ENCODE measurements at regions not wholly inside any gene's neighbourhood (a gene's known extent, or its start where the extent isn't known, plus 50 kb on each side); places are given as distances from the start of the nearest gene placed in this dataset.

DNA sequence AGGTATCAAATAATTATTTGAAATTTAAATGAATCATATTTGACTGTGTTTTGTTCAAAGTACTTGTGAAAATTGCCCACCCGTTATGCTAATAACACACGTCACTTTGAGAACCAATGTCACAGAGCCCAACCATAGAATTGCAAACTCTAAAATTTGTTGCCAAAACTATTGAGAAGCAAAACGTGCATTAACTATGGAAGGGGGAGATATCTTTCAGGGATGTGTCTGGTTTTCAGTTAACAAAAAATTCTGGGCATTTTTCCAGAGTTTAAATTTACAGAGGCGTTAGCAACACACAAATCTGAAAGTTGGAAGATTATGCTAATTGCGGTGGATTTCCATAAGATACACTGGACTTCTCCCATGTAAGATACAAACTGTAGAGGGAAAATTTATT lies 371.8 kb upstream of the E2F7 start:
- H3K4me3 ChIP-seq (ENCODE audit: insufficient read depth, low read depth, low read length), result no peak overlapping the region
- no peak overlapping the region for H2BK15ac ChIP-seq (ENCODE audit: low read depth, low read length)
- no peak overlapping the region for H3K4me2 ChIP-seq (ENCODE audit: low read depth, low read length)
- H3K23ac ChIP-seq (ENCODE audit: low read depth, low read length), result no peak overlapping the region
- no peak overlapping the region for H4K91ac ChIP-seq (ENCODE audit: insufficient read depth, low read depth, low read length)
- intact Hi-C loops (cut with micrococcal nuclease), result no loop called here
- no peak overlapping the region for H3K4ac ChIP-seq (ENCODE audit: low read depth, low read length)
- DNase-seq, result no peak
- no peaks in the 10 kb centered on the region for H3K79me1 ChIP-seq (ENCODE audit: low read depth in 1 of 2, low read length in 2 of 2)
- no peak overlapping the region for H3K18ac ChIP-seq (ENCODE audit: low read depth, low read length)
- POLR2A ChIA-PET (ENCODE audit: unreplicated experiment), result no interaction called here
- CTCF ChIA-PET, result no interaction called here
- H2BK20ac ChIP-seq (ENCODE audit: low read depth, low read length), result no peak overlapping the region
- H3K36me3 ChIP-seq (ENCODE audit: control insufficient read depth, insufficient read depth, low read length), result no peaks in the 10 kb centered on the region
- no peak overlapping the region for H3K27ac ChIP-seq (ENCODE audit: insufficient read depth, low read length)
- in situ Hi-C loops (cut with MboI; ENCODE audit: low sequenced_read_pairs), result no loop called here
- BruUV-seq (replicated peaks), result no TSS peak
- no peaks in the 10 kb centered on the region for H3K27me3 ChIP-seq (ENCODE audit: control insufficient read depth, insufficient read depth, low read length)
- H2AFZ ChIP-seq (replicated peaks; ENCODE audit: low read length, poor library complexity), result no peak overlapping the region
- no peak for ATAC-seq (ENCODE audit: low read depth)
- H4K20me1 ChIP-seq (ENCODE audit: insufficient read depth, low read length), result no peaks in the 10 kb centered on the region
- no peak overlapping the region for H3K14ac ChIP-seq (replicated peaks; ENCODE audit: low read depth, low read length)
- H2AK5ac ChIP-seq (ENCODE audit: low read depth, low read length), result no peak overlapping the region
- no peak overlapping the region for H3K9ac ChIP-seq (ENCODE audit: low read depth, low read length)
- no peak overlapping the region for H4K8ac ChIP-seq (ENCODE audit: low read depth in 2 of 2, low read length in 2 of 2)
- WGBS, 2 experiments (ENCODE audit: extremely low coverage in 2 of 2, insufficient read length in 1 of 2), result no CpG with 5 or more reads among the region's 5 CpGs
- no peaks in the 10 kb centered on the region for H3K9me3 ChIP-seq (ENCODE audit: control insufficient read depth, insufficient read depth, low read length)
- no peak overlapping the region for H3K56ac ChIP-seq (ENCODE audit: extremely low read depth, insufficient read depth, low read length)
- H2BK5ac ChIP-seq (ENCODE audit: low read depth, low read length, poor library complexity, severe bottlenecking), result no peak overlapping the region
- H2BK120ac ChIP-seq (ENCODE audit: low read depth, low read length), result no peak overlapping the region
- TF ChIP-seq SMC3 (IDR thresholded peaks at IDR 0.05; ENCODE audit: low read depth, low read length) (no peak), CHD1 (IDR thresholded peaks at IDR 0.05; ENCODE audit: low read depth, low read length) (no peak), RCOR1 (IDR thresholded peaks at IDR 0.05; ENCODE audit: insufficient replicate concordance, low read length) (no peak), CEBPB (IDR thresholded peaks at IDR 0.05; ENCODE audit: low read depth, low read length) (no peak), MAFK (IDR thresholded peaks at IDR 0.05; ENCODE audit: low read depth, low read length) (no peak), NFE2L2 (IDR thresholded peaks at IDR 0.05; ENCODE audit: low read depth, low read length) (no peak), FOS (IDR thresholded peaks at IDR 0.05; ENCODE audit: low read depth, low read length) (no peak), MAZ (IDR thresholded peaks at IDR 0.05; ENCODE audit: borderline replicate concordance, low read depth, low read length) (no peak)
- TF ChIP-seq, protein P1, sequence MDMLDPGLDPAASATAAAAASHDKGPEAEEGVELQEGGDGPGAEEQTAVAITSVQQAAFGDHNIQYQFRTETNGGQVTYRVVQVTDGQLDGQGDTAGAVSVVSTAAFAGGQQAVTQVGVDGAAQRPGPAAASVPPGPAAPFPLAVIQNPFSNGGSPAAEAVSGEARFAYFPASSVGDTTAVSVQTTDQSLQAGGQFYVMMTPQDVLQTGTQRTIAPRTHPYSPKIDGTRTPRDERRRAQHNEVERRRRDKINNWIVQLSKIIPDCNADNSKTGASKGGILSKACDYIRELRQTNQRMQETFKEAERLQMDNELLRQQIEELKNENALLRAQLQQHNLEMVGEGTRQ (IDR thresholded peaks at IDR 0.05; ENCODE audit: low read depth, low read length), result no peak
- TF ChIP-seq, protein P2, sequence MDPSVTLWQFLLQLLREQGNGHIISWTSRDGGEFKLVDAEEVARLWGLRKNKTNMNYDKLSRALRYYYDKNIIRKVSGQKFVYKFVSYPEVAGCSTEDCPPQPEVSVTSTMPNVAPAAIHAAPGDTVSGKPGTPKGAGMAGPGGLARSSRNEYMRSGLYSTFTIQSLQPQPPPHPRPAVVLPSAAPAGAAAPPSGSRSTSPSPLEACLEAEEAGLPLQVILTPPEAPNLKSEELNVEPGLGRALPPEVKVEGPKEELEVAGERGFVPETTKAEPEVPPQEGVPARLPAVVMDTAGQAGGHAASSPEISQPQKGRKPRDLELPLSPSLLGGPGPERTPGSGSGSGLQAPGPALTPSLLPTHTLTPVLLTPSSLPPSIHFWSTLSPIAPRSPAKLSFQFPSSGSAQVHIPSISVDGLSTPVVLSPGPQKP (IDR thresholded peaks at IDR 0.05; ENCODE audit: borderline replicate concordance, low read depth, low read length), result no peak
- TF ChIP-seq, protein P3, sequence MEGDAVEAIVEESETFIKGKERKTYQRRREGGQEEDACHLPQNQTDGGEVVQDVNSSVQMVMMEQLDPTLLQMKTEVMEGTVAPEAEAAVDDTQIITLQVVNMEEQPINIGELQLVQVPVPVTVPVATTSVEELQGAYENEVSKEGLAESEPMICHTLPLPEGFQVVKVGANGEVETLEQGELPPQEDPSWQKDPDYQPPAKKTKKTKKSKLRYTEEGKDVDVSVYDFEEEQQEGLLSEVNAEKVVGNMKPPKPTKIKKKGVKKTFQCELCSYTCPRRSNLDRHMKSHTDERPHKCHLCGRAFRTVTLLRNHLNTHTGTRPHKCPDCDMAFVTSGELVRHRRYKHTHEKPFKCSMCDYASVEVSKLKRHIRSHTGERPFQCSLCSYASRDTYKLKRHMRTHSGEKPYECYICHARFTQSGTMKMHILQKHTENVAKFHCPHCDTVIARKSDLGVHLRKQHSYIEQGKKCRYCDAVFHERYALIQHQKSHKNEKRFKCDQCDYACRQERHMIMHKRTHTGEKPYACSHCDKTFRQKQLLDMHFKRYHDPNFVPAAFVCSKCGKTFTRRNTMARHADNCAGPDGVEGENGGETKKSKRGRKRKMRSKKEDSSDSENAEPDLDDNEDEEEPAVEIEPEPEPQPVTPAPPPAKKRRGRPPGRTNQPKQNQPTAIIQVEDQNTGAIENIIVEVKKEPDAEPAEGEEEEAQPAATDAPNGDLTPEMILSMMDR (conservative IDR thresholded peaks at IDR 0.05; ENCODE audit: low read depth, low read length), result no peak
- H2AK9ac ChIP-seq (replicated peaks; ENCODE audit: low read depth, low read length, poor library complexity), result no peak overlapping the region
- dilution Hi-C loops (cut with HindIII; ENCODE audit: low sequenced_read_pairs, unreplicated experiment), result no loop called here
- no peaks in the 10 kb centered on the region for H3K9me1 ChIP-seq (ENCODE audit: insufficient read depth, low read length)
- H3K4me1 ChIP-seq (ENCODE audit: control insufficient read depth, insufficient read depth, low read length), result no peaks in the 10 kb centered on the region
- H4K5ac ChIP-seq (ENCODE audit: low read depth, low read length), result no peak overlapping the region

All from IMR-90 (cell line).